Iris pigment epithelial cell (primary cell): ENCODE measurements at regions not wholly inside any gene's neighbourhood (a gene's known extent, or its start where the extent isn't known, plus 50 kb on each side); places are given as distances from the start of the nearest gene placed in this dataset.

ENCODE experiments used
- DNase-seq: peaks from one replicate; pipeline ENCODE4 v3.0.0-alpha.2; 2011; ENCODE audit warnings: low read depth

GRCh38 chr14:101706509-101707067 is 54.9 kb upstream of the PPP2R5C start:
- DNase-seq: no peak

- peak; percentile 80 for DNase-seq
Observed at GRCh38 chr14:101707068-101707842, 54.3 kb upstream of the PPP2R5C start.

- DNase-seq: no peak
Observed at GRCh38 chr14:101707863-101708620, 53.5 kb upstream of the PPP2R5C start.

GRCh38 chr14:101708853-101709532 is 52.5 kb upstream of the PPP2R5C start:
- DNase-seq: no peak

GRCh38 chr14:101709533-101709881 is 52.0 kb upstream of the PPP2R5C start:
- DNase-seq: no peak

- DNase-seq: no peak
Observed at GRCh38 chr14:101709962-101710931, 51.3 kb upstream of the PPP2R5C start.

GRCh38 chr14:101711041-101711856 is 50.3 kb upstream of the PPP2R5C start:
- no peak for DNase-seq
